ENCODE measurements at regions not wholly inside any gene's neighbourhood (a gene's known extent, or its start where the extent isn't known, plus 50 kb on each side); places are given as distances from the start of the nearest gene placed in this dataset.

GRCh38 chr14:31994391-31995033 lies 82.6 kb upstream of the ARHGAP5 start:
- TF ChIP-seq CTCF (IDR thresholded peaks at IDR 0.05) (no peak), POLR2A (IDR thresholded peaks at IDR 0.05) (no peak)
